ENCODE measurements at regions not wholly inside any gene's neighbourhood (a gene's known extent, or its start where the extent isn't known, plus 50 kb on each side); places are given as distances from the start of the nearest gene placed in this dataset.

DNA sequence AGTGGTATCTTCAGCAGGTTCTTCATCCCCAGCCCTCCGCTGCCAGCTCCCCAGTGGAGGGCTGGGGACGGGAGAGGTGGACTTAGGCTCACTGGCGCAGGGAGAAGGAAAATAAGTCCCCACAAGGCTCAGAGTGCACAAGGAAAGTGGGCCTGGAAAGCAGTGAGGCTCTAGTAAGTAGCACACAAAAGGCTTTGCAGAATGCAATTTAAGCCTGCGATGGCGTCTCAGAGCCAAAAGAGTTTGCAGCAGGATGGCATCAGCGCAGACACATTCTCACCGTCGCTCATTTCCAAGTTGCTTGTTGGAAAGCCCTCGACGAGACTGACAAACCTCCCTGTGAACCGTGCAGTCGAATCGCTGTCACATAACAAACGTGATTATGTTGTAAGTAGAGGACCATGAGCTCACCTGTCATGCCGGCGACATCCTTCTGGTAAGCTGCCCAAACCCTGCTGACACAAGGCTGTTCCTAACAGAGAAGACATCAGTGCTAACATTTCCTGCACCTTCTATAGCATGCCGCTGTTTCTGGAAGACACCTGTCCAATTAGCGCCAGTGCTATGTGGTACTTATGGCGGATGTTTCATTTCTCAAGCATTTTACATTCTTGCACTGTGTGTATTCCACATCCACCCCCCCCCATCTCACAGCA, 98.3 kb upstream of the NPVF start:
- H3K27me3 ChIP-seq (ENCODE audit: low read length), result peaks cover 27% of the 10 kb centered on the region
- no peak overlapping the region for H3K9ac ChIP-seq (ENCODE audit: low read length)
- ATAC-seq (no peak), DNase-seq (no peak)
- no peak overlapping the region for H3K4me3 ChIP-seq (ENCODE audit: low read length)
- no peaks in the 10 kb centered on the region for H3K79me2 ChIP-seq (ENCODE audit: low read length)
- no peaks in the 10 kb centered on the region for H3K9me3 ChIP-seq (ENCODE audit: low read length)
- H2AFZ ChIP-seq (ENCODE audit: low read length), result no peak overlapping the region
- no peaks in the 10 kb centered on the region for H3K4me1 ChIP-seq (ENCODE audit: insufficient read depth, low read length)
- POLR2A ChIA-PET (ENCODE audit: unreplicated experiment), result no interaction called here
- CTCF ChIA-PET, result no interaction called here
- no peaks in the 10 kb centered on the region for H3K9me2 ChIP-seq (replicated peaks; ENCODE audit: low read length)
- no peak overlapping the region for H3K4me2 ChIP-seq (ENCODE audit: low read length)
- no peaks in the 10 kb centered on the region for H3K36me3 ChIP-seq (ENCODE audit: low read depth, low read length)
- no peaks in the 10 kb centered on the region for H3F3A ChIP-seq (ENCODE audit: low read length, unreplicated experiment)
- H3K27ac ChIP-seq (ENCODE audit: low read length), result no peak overlapping the region
- BruUV-seq (replicated peaks), result no TSS peak
- no peaks in the 10 kb centered on the region for H4K20me1 ChIP-seq (ENCODE audit: low read length)
- intact Hi-C loops (cut with micrococcal nuclease), result no loop called here
- TF ChIP-seq EZH2 (IDR thresholded peaks at IDR 0.05; ENCODE audit: low read length, unreplicated experiment) (no peak), EZH2phosphoT487 (IDR thresholded peaks at IDR 0.05; ENCODE audit: borderline replicate concordance, low read length) (no peak)
- TF ChIP-seq, protein P1, sequence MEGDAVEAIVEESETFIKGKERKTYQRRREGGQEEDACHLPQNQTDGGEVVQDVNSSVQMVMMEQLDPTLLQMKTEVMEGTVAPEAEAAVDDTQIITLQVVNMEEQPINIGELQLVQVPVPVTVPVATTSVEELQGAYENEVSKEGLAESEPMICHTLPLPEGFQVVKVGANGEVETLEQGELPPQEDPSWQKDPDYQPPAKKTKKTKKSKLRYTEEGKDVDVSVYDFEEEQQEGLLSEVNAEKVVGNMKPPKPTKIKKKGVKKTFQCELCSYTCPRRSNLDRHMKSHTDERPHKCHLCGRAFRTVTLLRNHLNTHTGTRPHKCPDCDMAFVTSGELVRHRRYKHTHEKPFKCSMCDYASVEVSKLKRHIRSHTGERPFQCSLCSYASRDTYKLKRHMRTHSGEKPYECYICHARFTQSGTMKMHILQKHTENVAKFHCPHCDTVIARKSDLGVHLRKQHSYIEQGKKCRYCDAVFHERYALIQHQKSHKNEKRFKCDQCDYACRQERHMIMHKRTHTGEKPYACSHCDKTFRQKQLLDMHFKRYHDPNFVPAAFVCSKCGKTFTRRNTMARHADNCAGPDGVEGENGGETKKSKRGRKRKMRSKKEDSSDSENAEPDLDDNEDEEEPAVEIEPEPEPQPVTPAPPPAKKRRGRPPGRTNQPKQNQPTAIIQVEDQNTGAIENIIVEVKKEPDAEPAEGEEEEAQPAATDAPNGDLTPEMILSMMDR (conservative IDR thresholded peaks at IDR 0.05; ENCODE audit: low read depth, low read length), result no peak

DNA sequence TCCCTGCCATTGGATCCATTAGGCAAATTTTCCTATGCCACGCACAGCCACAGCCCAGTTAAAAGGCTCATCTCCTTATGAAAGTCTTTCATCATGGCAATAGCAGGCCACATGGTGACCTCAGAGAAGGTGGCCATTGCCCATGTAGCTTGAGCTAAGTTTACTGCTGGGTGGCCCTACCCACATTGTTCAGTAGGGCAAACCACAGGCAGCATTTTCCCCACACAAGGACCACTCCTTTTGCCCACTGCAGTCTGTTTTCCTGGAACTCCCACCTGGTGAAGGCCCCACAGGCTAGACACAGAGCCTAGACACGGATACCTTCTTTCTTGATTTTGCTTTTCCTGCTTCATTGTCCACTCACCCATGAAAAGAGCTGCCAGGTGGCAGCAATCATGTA, 101.5 kb upstream of the NPVF start:
- no peaks in the 10 kb centered on the region for H3K4me1 ChIP-seq (ENCODE audit: insufficient read depth, low read length)
- TF ChIP-seq EZH2phosphoT487 (IDR thresholded peaks at IDR 0.05; ENCODE audit: borderline replicate concordance, low read length) (no peak), EZH2 (IDR thresholded peaks at IDR 0.05; ENCODE audit: low read length, unreplicated experiment) (no peak)
- TF ChIP-seq, protein P1 (conservative IDR thresholded peaks at IDR 0.05; ENCODE audit: low read depth, low read length), result no peak
- ChIA-PET POLR2A (ENCODE audit: unreplicated experiment) (no interaction called here), CTCF (no interaction called here)
- H3F3A ChIP-seq (ENCODE audit: low read length, unreplicated experiment), result no peaks in the 10 kb centered on the region
- H3K9ac ChIP-seq (ENCODE audit: low read length), result no peak overlapping the region
- BruUV-seq (replicated peaks), result no TSS peak
- H3K4me2 ChIP-seq (ENCODE audit: low read length), result no peak overlapping the region
- H3K27ac ChIP-seq (ENCODE audit: low read length), result no peak overlapping the region
- no peaks in the 10 kb centered on the region for H4K20me1 ChIP-seq (ENCODE audit: low read length)
- intact Hi-C loops (cut with micrococcal nuclease), result no loop called here
- H3K9me3 ChIP-seq (ENCODE audit: low read length), result no peaks in the 10 kb centered on the region
- no peaks in the 10 kb centered on the region for H3K79me2 ChIP-seq (ENCODE audit: low read length)
- H2AFZ ChIP-seq (ENCODE audit: low read length), result no peak overlapping the region
- H3K27me3 ChIP-seq (ENCODE audit: low read length), result peaks cover 31% of the 10 kb centered on the region
- no peaks in the 10 kb centered on the region for H3K36me3 ChIP-seq (ENCODE audit: low read depth, low read length)
- DNase-seq, result no peak
- H3K4me3 ChIP-seq (ENCODE audit: low read length), result no peak overlapping the region
- no peak for ATAC-seq
- H3K9me2 ChIP-seq (replicated peaks; ENCODE audit: low read length), result no peaks in the 10 kb centered on the region

DNA sequence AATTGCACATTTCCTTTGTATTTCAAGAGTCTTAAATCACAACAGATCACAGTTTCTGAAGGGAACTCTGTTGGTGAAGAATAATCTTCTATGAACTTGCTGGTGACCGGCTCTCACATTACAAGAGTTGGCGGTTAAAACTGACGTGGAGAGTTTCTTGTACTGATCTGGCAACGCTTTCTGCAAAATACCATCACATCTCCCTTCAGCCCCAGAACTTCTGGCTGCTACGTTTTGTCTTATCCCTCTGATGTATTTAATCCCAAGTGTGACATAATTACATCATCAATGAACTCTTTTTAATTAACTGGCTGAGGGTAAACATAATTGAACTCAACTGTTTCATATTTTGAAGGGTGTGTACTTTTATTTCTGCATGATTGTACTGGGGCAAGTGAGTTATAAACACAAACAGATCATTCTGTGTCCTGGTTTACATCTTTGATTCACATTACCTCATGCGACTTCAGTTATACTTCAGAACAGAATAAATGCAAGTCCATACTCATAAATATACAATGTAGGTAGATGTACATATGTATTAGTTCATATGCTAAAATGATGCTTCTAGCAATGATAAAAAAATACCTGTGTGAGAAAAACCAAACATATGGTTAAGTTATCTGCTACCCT, 105.1 kb upstream of the NPVF start:
- Histone ChIP-seq H2AFZ (ENCODE audit: low read length) (no peak overlapping the region), H3K4me3 (ENCODE audit: low read length) (no peak overlapping the region), H4K20me1 (ENCODE audit: low read length) (no peaks in the 10 kb centered on the region), H3K9ac (ENCODE audit: low read length) (no peak overlapping the region), H3K4me2 (ENCODE audit: low read length) (no peak overlapping the region), H3K27me3 (ENCODE audit: low read length) (peaks cover 35% of the 10 kb centered on the region), H3K27ac (ENCODE audit: low read length) (no peak overlapping the region), H3K79me2 (ENCODE audit: low read length) (no peaks in the 10 kb centered on the region), H3K4me1 (ENCODE audit: insufficient read depth, low read length) (no peaks in the 10 kb centered on the region), H3K9me3 (ENCODE audit: low read length) (no peaks in the 10 kb centered on the region), H3K9me2 (replicated peaks; ENCODE audit: low read length) (no peaks in the 10 kb centered on the region), H3K36me3 (ENCODE audit: low read depth, low read length) (no peaks in the 10 kb centered on the region), H3F3A (ENCODE audit: low read length, unreplicated experiment) (no peaks in the 10 kb centered on the region)
- ChIA-PET POLR2A (ENCODE audit: unreplicated experiment) (no interaction called here), CTCF (no interaction called here)
- ATAC-seq, result no peak
- intact Hi-C loops (cut with micrococcal nuclease), result no loop called here
- BruUV-seq (replicated peaks), result no TSS peak
- no peak for DNase-seq
- no peak for TF ChIP-seq EZH2 (IDR thresholded peaks at IDR 0.05; ENCODE audit: low read length, unreplicated experiment)
- TF ChIP-seq EZH2phosphoT487 (IDR thresholded peaks at IDR 0.05; ENCODE audit: borderline replicate concordance, low read length), result no peak
- TF ChIP-seq, protein P1 (conservative IDR thresholded peaks at IDR 0.05; ENCODE audit: low read depth, low read length), result no peak

Measured in PC-3 (cell line).